SK-N-SH (cell line): ENCODE measurements at regions not wholly inside any gene's neighbourhood (a gene's known extent, or its start where the extent isn't known, plus 50 kb on each side); places are given as distances from the start of the nearest gene placed in this dataset.
A peak's percentile ranks its signal among the peaks of the same experiment; 100 is the strongest.

Source experiments
- CTCF ChIA-PET: fragments of 300-600, 350-600 bp; formaldehyde crosslinking; extraction: SDS; loops from one replicate; lab custom pipeline; 2021; lab: Yijun Ruan, JAX
- POLR2A ChIA-PET: fragments of 350-600 bp; sonication (Branson Sonifier 250); formaldehyde crosslinking; extraction: SDS; loops from one replicate; lab custom pipeline; 2020; ENCODE audit warnings: antibody characterized with exemption, inconsistent platforms; lab: Yijun Ruan, JAX
- DNase-seq: peaks from one replicate; pipeline ENCODE4 v3.0.0; 2012
- H2AFZ ChIP-seq: fragments of 200-600 bp; sonication (generic); 2 replicates; pipeline ENCODE4 v1.8.1; 2016; ENCODE audit warnings: antibody characterized with exemption, mild to moderate bottlenecking, low read depth
- H3F3A ChIP-seq: fragments of 200-600 bp; sonication (generic); replicated peaks from 2 replicates; pipeline ENCODE3; 2016; ENCODE audit warnings: antibody characterized with exemption, mild to moderate bottlenecking; ENCODE audit not compliant: insufficient read depth
- H3K27ac ChIP-seq, 2 experiments: fragments of 200-500 bp in 1 of 2; fragments of 200-600 bp in 1 of 2; sonication (Bioruptor generic) in 1 of 2; sonication (generic), shearing (Covaris generic) in 1 of 2; 2 replicates each; pipeline versions ENCODE4 v1.5.1 to v1.6.1; 2014 to 2016; ENCODE audit warnings: low read depth in 2 of 2, inconsistent platforms in 1 of 2, low read length in 1 of 2, mild to moderate bottlenecking in 1 of 2, mixed read lengths in 1 of 2
- H3K27me3 ChIP-seq: fragments of 200-600 bp; sonication (generic), shearing (Covaris generic); 2 replicates; pipeline ENCODE4 v1.6.1; 2016; ENCODE audit warnings: mixed run types; ENCODE audit not compliant: insufficient read depth
- H3K36me3 ChIP-seq, 2 experiments: fragments of 200-500 bp in 1 of 2; fragments of 200-600 bp in 1 of 2; sonication (Bioruptor generic) in 1 of 2; sonication (generic) in 1 of 2; replicated peaks in 1 of 2; 2 replicates each; pipeline versions ENCODE3 to v1.5.1; 2014 to 2016; ENCODE audit warnings: low read length in 1 of 2, mild to moderate bottlenecking in 1 of 2; ENCODE audit not compliant: insufficient read depth in 2 of 2, control insufficient read depth in 1 of 2
- H3K4me1 ChIP-seq, 2 experiments: fragments of 200-500 bp in 1 of 2; fragments of 200-600 bp in 1 of 2; sonication (Bioruptor generic) in 1 of 2; sonication (generic), shearing (Covaris generic) in 1 of 2; 2 replicates each; pipeline versions ENCODE4 v1.5.1 to v1.6.1; 2014 to 2016; ENCODE audit warnings: low read depth in 1 of 2, low read length in 1 of 2, mixed run types in 1 of 2; ENCODE audit not compliant: insufficient read depth in 2 of 2, control insufficient read depth in 1 of 2
- H3K4me2 ChIP-seq: fragments of 200-600 bp; sonication (generic), shearing (Covaris generic); 2 replicates; pipeline ENCODE4 v1.6.1; 2017; ENCODE audit warnings: mixed run types
- H3K4me3 ChIP-seq, 2 experiments: fragments of 200-500 bp in 1 of 2; fragments of 200-600 bp in 1 of 2; sonication (Bioruptor generic) in 1 of 2; sonication (generic), shearing (Covaris generic) in 1 of 2; 2 replicates each; pipeline versions ENCODE4 v1.5.1 to v1.8.1; 2014 to 2016; ENCODE audit warnings: low read depth in 2 of 2, inconsistent platforms in 1 of 2, low read length in 1 of 2, mild to moderate bottlenecking in 1 of 2, mixed read lengths in 1 of 2, moderate library complexity in 1 of 2
- H3K79me2 ChIP-seq: fragments of 200-600 bp; sonication (generic); 2 replicates; pipeline ENCODE4 v1.8.1; 2017; ENCODE audit warnings: mild to moderate bottlenecking; ENCODE audit not compliant: insufficient read depth
- H3K9ac ChIP-seq: fragments of 200-600 bp; sonication (generic); 2 replicates; pipeline ENCODE4 v1.6.1; 2017; ENCODE audit warnings: mixed run types
- H3K9me2 ChIP-seq: fragments of 200-600 bp; sonication (generic); 2 replicates; pipeline ENCODE4 v1.6.1; 2017; ENCODE audit warnings: mixed run types
- H3K9me3 ChIP-seq: fragments of 200-600 bp; sonication (generic); 2 replicates; pipeline ENCODE4 v1.6.1; 2017; ENCODE audit warnings: mixed run types, mild to moderate bottlenecking, moderate library complexity
- H4K20me1 ChIP-seq: fragments of 200-600 bp; sonication (generic); 2 replicates; pipeline ENCODE4 v1.6.1; 2017; ENCODE audit warnings: mild to moderate bottlenecking, mixed run types; ENCODE audit not compliant: insufficient read depth
- CHD2 ChIP-seq: fragments of 150-350 bp; IDR thresholded peaks from 2 replicates; pipeline ENCODE4 v1.6.1; 2018; ENCODE audit warnings: low read length; ENCODE audit not compliant: partially characterized antibody
- FOSL2 ChIP-seq: IDR thresholded peaks from 2 replicates; pipeline ENCODE4 v1.4.0; 2012; ENCODE audit warnings: low read depth, mild to moderate bottlenecking, moderate library complexity, borderline replicate concordance
- FOXJ3 ChIP-seq: sonication (generic); formaldehyde crosslinking; IDR thresholded peaks from 2 replicates; pipeline ENCODE4 v1.5.1; 2020; ENCODE audit warnings: mild to moderate bottlenecking, missing genetic modification reagents
- FOXM1 ChIP-seq: IDR thresholded peaks from 2 replicates; pipeline ENCODE4 v1.4.0; 2012; ENCODE audit warnings: low read depth, mild to moderate bottlenecking
- GABPA ChIP-seq: IDR thresholded peaks from 2 replicates; pipeline ENCODE4 v1.4.0; 2012; ENCODE audit warnings: low read depth, mild to moderate bottlenecking
- NRF1 ChIP-seq: IDR thresholded peaks from 2 replicates; pipeline ENCODE4 v1.6.1; 2012; ENCODE audit warnings: low read depth, mild to moderate bottlenecking, low read length
- POLR2AphosphoS5 ChIP-seq: IDR thresholded peaks from 2 replicates; pipeline ENCODE4 v1.6.1; 2012; ENCODE audit warnings: low read depth, low read length
- RAD21 ChIP-seq: IDR thresholded peaks from 2 replicates; pipeline ENCODE4 v1.6.1; 2012; ENCODE audit warnings: mild to moderate bottlenecking, low read length
- WGBS: methylation state at CpG from one replicate; pipeline ENCODE4 v1.1.6; 2017; ENCODE audit warnings: low lambda C conversion rate; 5-methylcytosine and 5-hydroxymethylcytosine counted together
- TF ChIP-seq, protein P1 (sequence below): IDR thresholded peaks from 2 replicates; pipeline ENCODE4 v1.6.1; 2012; ENCODE audit warnings: mild to moderate bottlenecking, low read depth, low read length, moderate library complexity

DNA sequence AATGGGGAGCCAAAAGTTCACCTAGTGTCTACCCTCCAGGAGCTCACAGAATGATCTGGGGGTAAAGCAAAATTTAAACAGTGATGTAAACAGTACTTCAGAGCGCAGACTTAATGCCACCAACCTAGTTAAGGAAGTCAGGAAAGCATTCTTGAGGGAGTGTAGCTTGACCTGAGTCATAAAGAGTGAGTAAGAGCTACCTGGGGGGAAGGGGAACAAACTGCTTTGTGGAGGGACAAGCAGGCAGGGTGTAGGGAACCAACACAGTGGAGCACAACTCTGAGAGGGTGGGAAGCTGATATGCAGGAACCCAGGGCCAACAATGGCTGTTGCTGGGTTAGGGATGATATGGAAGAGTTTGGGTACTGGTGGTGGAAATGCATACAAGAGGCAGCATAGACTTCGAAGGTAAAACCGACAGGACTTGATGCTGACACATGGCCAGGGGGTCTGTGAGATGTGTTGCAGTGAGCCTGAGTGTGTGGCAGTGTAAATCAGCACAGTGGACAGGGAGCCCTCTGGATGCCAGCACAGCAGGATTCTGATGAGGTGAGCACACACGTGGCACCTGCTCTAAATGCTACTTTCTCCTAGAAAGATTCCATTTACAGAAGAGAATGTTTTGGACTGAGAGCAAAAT, 58.3 kb upstream of the CYP2D6 start:
- no peaks in the 10 kb centered on the region for H3F3A ChIP-seq
- H3K36me3 ChIP-seq, result no peaks in the 10 kb centered on the region
- H3K27me3 ChIP-seq, result no peaks in the 10 kb centered on the region
- H3K4me1 ChIP-seq, result no peaks in the 10 kb centered on the region; a peak in 1 of 4 replicates
- H4K20me1 ChIP-seq, result peaks cover 69% of the 10 kb centered on the region
- H3K79me2 ChIP-seq, result 0 out of 2 replicates have a peak, but pooled peaks cover 3% of the 10 kb centered on the region
- no peaks in the 10 kb centered on the region for H3K9me3 ChIP-seq
- CTCF ChIA-PET, result no interaction called here
- no peak overlapping the region for H3K4me2 ChIP-seq
- no peak for TF ChIP-seq NRF1
- TF ChIP-seq GABPA, result no peak
- TF ChIP-seq FOSL2, result peak; percentile 30; the same call in 1 of the 2 replicates
- no peak for TF ChIP-seq FOXJ3 (CRISPR knock-in tag)
- TF ChIP-seq, protein P1, sequence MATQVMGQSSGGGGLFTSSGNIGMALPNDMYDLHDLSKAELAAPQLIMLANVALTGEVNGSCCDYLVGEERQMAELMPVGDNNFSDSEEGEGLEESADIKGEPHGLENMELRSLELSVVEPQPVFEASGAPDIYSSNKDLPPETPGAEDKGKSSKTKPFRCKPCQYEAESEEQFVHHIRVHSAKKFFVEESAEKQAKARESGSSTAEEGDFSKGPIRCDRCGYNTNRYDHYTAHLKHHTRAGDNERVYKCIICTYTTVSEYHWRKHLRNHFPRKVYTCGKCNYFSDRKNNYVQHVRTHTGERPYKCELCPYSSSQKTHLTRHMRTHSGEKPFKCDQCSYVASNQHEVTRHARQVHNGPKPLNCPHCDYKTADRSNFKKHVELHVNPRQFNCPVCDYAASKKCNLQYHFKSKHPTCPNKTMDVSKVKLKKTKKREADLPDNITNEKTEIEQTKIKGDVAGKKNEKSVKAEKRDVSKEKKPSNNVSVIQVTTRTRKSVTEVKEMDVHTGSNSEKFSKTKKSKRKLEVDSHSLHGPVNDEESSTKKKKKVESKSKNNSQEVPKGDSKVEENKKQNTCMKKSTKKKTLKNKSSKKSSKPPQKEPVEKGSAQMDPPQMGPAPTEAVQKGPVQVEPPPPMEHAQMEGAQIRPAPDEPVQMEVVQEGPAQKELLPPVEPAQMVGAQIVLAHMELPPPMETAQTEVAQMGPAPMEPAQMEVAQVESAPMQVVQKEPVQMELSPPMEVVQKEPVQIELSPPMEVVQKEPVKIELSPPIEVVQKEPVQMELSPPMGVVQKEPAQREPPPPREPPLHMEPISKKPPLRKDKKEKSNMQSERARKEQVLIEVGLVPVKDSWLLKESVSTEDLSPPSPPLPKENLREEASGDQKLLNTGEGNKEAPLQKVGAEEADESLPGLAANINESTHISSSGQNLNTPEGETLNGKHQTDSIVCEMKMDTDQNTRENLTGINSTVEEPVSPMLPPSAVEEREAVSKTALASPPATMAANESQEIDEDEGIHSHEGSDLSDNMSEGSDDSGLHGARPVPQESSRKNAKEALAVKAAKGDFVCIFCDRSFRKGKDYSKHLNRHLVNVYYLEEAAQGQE, result 0 out of 2 replicates have a peak, but pooled peaks have one; percentile 39
- 88% methylated on average over 2 of the region's 4 CpGs for WGBS
- H3K4me3 ChIP-seq, result no peak overlapping the region
- H2AFZ ChIP-seq, result no peak overlapping the region
- no peaks in the 10 kb centered on the region for H3K9me2 ChIP-seq
- H3K9ac ChIP-seq, result no peak overlapping the region
- DNase-seq, result no peak
- POLR2A ChIA-PET, result no interaction called here
- no peak overlapping the region for H3K27ac ChIP-seq

DNA sequence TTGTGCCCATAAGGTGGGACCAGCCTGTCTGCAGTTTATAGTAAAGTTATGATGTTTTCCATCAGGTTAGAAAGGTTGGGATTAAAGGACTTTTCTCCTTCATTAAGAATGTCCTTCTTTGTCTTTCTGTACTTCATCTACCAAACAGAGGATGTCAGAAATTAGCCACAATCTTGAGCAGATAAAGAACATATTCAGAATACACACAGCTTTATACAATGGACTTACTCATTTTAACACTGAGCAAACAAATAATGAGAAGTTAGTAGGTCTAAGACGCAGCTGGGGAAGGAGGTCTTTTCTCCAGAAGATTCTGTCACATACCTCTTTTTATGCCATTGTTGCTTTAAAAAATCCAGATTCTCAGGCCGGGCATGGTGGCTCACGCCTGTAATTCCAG, 57.0 kb upstream of the CYP2D6 start:
- H2AFZ ChIP-seq, result no peak overlapping the region
- peaks cover 73% of the 10 kb centered on the region for H4K20me1 ChIP-seq
- no peak for DNase-seq
- H3K4me2 ChIP-seq, result no peak overlapping the region
- no peak overlapping the region for H3K27ac ChIP-seq
- no peak for TF ChIP-seq POLR2AphosphoS5
- TF ChIP-seq FOXM1, result no peak
- no peak for TF ChIP-seq RAD21
- TF ChIP-seq CHD2, result no peak
- H3K4me1 ChIP-seq, result no peaks in the 10 kb centered on the region; a peak in 1 of 4 replicates
- no peaks in the 10 kb centered on the region for H3K27me3 ChIP-seq
- H3K9me2 ChIP-seq, result no peaks in the 10 kb centered on the region
- H3K36me3 ChIP-seq, result no peaks in the 10 kb centered on the region
- no peak overlapping the region for H3K9ac ChIP-seq
- no peaks in the 10 kb centered on the region for H3F3A ChIP-seq
- POLR2A ChIA-PET, result no interaction called here
- CTCF ChIA-PET, result no interaction called here
- 100% methylated on average over 2 of the region's 3 CpGs for WGBS
- no peaks in the 10 kb centered on the region for H3K79me2 ChIP-seq
- no peaks in the 10 kb centered on the region for H3K9me3 ChIP-seq
- no peak overlapping the region for H3K4me3 ChIP-seq
